AG04449 (cell line): ENCODE measurements at regions not wholly inside any gene's neighbourhood (a gene's known extent, or its start where the extent isn't known, plus 50 kb on each side); places are given as distances from the start of the nearest gene placed in this dataset.

Source experiments
- CTCF ChIA-PET: fragments of 350-600 bp; formaldehyde crosslinking; extraction: SDS; loops from one replicate; lab custom pipeline; 2021; ENCODE audit warnings: antibody characterized with exemption; lab: Yijun Ruan, JAX
- POLR2A ChIA-PET: fragments of 400-600, 350-600 bp; formaldehyde crosslinking; extraction: SDS; loops from one replicate; lab custom pipeline; 2020; ENCODE audit warnings: antibody characterized with exemption, inconsistent platforms; lab: Yijun Ruan, JAX
- DNase-seq: peaks from one replicate; pipeline ENCODE4 v3.0.0-alpha.2; 2010; ENCODE audit warnings: low read depth, low spot score
- H3K4me3 ChIP-seq: 2 replicates; pipeline ENCODE4 v1.5.1; 2011; ENCODE audit warnings: low read depth, mild to moderate bottlenecking, control low read depth, low read length
- TF ChIP-seq, protein P1 (sequence below): IDR thresholded peaks from one replicate; pipeline ENCODE4 v1.5.1; 2011; ENCODE audit warnings: mild to moderate bottlenecking, moderate library complexity, low read length, control low read depth, inconsistent platforms; ENCODE audit not compliant: insufficient read depth; ENCODE audit errors: missing control alignments

DNA sequence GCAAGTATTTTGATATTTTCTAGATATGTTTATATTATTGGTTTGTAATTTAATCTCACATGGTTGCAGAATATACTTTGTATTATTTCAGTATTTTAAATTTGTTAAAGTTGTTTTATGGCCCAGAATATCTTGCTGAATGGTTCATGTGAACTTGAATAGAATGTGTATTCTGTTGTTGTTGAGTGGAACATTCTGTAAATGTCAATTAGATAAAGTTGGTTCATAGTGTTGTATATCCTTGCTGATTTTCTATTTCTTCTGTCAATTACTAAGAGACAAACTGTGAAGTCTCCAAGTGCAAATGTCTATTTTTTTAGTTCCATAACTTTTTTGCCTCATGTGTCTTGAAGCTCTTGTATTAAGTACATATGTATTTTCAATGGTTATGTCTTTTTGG, 411.7 kb downstream of the NPIPA7 start:
- DNase-seq, result no peak
- ChIA-PET CTCF (no interaction called here), POLR2A (no interaction called here)
- TF ChIP-seq, protein P1, sequence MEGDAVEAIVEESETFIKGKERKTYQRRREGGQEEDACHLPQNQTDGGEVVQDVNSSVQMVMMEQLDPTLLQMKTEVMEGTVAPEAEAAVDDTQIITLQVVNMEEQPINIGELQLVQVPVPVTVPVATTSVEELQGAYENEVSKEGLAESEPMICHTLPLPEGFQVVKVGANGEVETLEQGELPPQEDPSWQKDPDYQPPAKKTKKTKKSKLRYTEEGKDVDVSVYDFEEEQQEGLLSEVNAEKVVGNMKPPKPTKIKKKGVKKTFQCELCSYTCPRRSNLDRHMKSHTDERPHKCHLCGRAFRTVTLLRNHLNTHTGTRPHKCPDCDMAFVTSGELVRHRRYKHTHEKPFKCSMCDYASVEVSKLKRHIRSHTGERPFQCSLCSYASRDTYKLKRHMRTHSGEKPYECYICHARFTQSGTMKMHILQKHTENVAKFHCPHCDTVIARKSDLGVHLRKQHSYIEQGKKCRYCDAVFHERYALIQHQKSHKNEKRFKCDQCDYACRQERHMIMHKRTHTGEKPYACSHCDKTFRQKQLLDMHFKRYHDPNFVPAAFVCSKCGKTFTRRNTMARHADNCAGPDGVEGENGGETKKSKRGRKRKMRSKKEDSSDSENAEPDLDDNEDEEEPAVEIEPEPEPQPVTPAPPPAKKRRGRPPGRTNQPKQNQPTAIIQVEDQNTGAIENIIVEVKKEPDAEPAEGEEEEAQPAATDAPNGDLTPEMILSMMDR, result no peak
- H3K4me3 ChIP-seq, result no peak overlapping the region

DNA sequence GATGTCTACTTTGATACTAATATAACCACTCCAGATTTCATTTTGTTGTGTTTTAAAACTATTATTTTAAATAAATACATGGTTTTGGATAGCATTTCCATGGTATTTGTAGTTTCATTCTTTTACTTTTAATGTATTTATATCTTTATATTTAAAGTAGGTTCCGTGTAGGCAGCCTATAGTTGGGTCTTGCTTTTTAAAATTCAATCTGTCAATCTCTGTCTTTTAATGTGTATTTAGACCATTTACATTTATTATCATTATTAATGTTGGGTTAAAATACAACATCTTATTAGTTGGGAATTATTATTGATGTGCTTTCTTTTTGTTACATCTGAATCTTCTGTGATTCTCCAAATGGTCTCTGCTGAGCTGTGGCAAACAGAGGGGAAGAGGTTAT, 412.1 kb downstream of the NPIPA7 start:
- ChIA-PET POLR2A (no interaction called here), CTCF (no interaction called here)

DNA sequence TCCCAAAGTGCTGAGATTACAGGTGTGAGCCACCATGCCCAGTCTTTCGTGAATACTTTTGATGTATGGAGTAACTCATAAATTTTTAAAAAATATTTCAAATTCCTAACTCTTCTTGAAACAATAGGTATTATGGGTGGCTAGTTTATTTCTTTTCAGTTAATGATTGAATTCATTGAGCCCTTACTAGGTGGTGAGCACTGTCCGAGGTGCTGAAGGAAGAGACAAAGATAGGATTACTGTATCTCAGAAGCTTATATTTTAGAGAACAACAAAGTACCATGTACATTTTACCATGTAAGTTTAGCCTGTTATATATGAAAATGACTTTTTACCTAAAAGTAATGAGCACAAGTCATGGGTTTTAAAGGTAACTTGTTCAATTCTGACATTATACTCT, 418.3 kb downstream of the NPIPA7 start:
- TF ChIP-seq, protein P1, result no peak
- ChIA-PET POLR2A (no interaction called here), CTCF (no interaction called here)
- DNase-seq, result no peak
- H3K4me3 ChIP-seq, result no peak overlapping the region

More for the DNA sequence above, 412.1 kb downstream of the NPIPA7 start:
- TF ChIP-seq, protein P1, result no peak
- no peak overlapping the region for H3K4me3 ChIP-seq
- no peak for DNase-seq

DNA sequence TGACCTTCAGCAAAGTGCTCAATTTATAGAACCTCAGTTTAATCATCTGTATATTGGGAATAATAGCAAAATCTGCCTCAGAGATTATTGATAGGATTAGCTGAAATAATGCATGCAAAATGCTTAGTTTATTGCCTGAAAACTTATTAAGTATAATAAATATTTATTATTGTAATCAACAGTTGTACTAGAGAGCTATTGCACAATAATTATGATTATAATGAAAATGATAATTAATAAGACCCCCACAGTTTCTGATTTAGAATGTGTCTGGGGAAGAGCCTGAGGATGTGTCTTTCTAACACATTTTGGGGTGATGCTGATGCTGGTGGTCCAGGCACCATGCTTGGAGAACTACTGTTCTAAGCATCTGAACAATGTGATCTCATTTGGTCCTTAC, 419.6 kb downstream of the NPIPA7 start:
- TF ChIP-seq, protein P1, result no peak
- H3K4me3 ChIP-seq, result no peak overlapping the region
- ChIA-PET POLR2A (no interaction called here), CTCF (no interaction called here)
- no peak for DNase-seq

DNA sequence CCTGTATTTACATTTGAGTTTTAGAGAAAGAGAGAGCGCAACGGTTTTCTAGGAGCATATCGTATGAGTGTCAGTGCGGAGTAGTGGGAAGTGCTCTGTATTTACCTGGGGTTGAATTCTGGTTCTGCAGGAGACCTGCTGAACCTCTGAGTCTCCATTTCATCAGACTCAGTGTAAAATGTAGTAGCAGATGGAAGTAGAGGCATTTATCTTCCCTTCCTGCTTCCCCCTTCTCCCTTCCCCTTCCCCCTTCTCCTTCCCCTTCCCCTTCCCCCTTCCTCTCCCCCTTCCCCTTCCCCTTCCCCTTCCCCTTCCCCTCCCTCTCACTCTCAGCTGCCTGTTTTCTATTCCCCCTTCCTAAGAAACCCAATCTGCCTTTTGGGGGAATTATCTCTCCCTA, 426.9 kb downstream of the NPIPA7 start:
- POLR2A ChIA-PET, result no interaction called here
- CTCF ChIA-PET, result no interaction called here
- no peak for DNase-seq
- H3K4me3 ChIP-seq, result no peak overlapping the region
- TF ChIP-seq, protein P1, result no peak

DNA sequence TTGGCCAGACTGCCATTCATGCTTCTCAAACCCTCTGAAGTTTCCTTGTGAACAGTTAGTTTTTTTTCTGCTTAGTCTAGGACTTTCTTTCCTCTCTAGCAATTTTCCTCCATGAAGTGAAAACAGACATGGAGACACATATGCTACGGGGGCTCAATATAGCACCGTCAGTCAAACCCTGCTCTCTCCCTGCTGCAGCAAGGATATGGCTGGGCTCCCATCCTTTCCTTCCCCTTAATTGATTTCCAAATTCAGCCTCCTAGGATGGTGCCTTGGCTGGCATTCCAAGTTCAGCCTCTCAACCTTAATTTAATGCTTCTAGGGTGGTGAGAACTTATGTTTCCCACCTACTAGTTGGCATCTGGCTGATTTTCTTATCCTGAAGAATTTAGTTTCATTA, 436.7 kb downstream of the NPIPA7 start:
- DNase-seq, result no peak
- H3K4me3 ChIP-seq, result no peak overlapping the region
- TF ChIP-seq, protein P1, result no peak
- CTCF ChIA-PET, result no interaction called here
- POLR2A ChIA-PET, result no interaction called here
